ENCODE measurements at regions not wholly inside any gene's neighbourhood (a gene's known extent, or its start where the extent isn't known, plus 50 kb on each side); places are given as distances from the start of the nearest gene placed in this dataset.

DNA sequence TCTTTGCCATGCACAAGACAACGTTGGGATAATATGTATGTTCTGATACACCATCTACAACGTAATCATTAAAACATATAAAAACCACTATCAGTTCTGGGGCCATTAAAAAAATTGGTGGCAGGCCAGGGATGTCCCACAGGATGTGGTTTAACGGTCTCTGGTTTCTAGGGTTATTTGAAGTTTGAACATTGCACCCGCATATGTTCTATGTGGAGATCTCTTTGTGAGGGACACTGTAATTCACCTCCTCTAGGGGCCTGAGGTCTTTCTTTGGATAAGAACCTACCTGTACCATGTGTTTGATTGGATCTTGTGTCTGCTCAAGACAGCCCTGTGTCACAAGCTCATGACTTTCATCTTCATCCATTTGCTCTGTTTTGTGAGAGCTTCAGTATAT, 73.2 kb downstream of the GGTLC2 start:
- CTCF ChIA-PET, result interaction anchor here (0.9 to 2.0 kb wide), 6 partner anchors 8 to 166 kb away, joined by 3 to 6 read pairs (median 4); no protein-coding TSS in a partner anchor
- Histone ChIP-seq H3K27ac (ENCODE audit: extremely low read depth, low read depth, low read length) (no peak overlapping the region), H3K4me1 (ENCODE audit: control insufficient read depth, insufficient read depth, low read length) (no peaks in the 10 kb centered on the region), H3K9me3 (ENCODE audit: control insufficient read depth, insufficient read depth, low read depth, low read length) (no peaks in the 10 kb centered on the region), H3K4me3 (ENCODE audit: low read depth, low read length) (no peak overlapping the region), H3K36me3 (ENCODE audit: control insufficient read depth in 2 of 2, insufficient read depth in 1 of 2, low read length in 2 of 2) (no peaks in the 10 kb centered on the region)
- POLR2A ChIA-PET, result no interaction called here
- TF ChIP-seq ZBTB17 (tag by site-specific recombination; IDR thresholded peaks at IDR 0.05) (no peak), ZNF792 (tag by site-specific recombination; IDR thresholded peaks at IDR 0.05) (no peak), ZNF707 (tag by site-specific recombination; IDR thresholded peaks at IDR 0.05) (no peak), ZNF518A (tag by site-specific recombination; conservative IDR thresholded peaks at IDR 0.05; ENCODE audit: low read depth) (no peak), SP2 (tag by site-specific recombination; IDR thresholded peaks at IDR 0.05) (no peak), TSHZ1 (tag by site-specific recombination; IDR thresholded peaks at IDR 0.05; ENCODE audit: borderline replicate concordance) (no peak), KLF17 (tag by site-specific recombination; IDR thresholded peaks at IDR 0.05) (no peak), ZNF514 (tag by site-specific recombination; IDR thresholded peaks at IDR 0.05) (no peak), HOXA7 (CRISPR knock-in tag; IDR thresholded peaks at IDR 0.05; ENCODE audit: borderline replicate concordance) (no peak)
- TF ChIP-seq, protein P1, sequence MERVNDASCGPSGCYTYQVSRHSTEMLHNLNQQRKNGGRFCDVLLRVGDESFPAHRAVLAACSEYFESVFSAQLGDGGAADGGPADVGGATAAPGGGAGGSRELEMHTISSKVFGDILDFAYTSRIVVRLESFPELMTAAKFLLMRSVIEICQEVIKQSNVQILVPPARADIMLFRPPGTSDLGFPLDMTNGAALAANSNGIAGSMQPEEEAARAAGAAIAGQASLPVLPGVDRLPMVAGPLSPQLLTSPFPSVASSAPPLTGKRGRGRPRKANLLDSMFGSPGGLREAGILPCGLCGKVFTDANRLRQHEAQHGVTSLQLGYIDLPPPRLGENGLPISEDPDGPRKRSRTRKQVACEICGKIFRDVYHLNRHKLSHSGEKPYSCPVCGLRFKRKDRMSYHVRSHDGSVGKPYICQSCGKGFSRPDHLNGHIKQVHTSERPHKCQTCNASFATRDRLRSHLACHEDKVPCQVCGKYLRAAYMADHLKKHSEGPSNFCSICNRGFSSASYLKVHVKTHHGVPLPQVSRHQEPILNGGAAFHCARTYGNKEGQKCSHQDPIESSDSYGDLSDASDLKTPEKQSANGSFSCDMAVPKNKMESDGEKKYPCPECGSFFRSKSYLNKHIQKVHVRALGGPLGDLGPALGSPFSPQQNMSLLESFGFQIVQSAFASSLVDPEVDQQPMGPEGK (tag by site-specific recombination; IDR thresholded peaks at IDR 0.05), result no peak
- TF ChIP-seq, protein P2, sequence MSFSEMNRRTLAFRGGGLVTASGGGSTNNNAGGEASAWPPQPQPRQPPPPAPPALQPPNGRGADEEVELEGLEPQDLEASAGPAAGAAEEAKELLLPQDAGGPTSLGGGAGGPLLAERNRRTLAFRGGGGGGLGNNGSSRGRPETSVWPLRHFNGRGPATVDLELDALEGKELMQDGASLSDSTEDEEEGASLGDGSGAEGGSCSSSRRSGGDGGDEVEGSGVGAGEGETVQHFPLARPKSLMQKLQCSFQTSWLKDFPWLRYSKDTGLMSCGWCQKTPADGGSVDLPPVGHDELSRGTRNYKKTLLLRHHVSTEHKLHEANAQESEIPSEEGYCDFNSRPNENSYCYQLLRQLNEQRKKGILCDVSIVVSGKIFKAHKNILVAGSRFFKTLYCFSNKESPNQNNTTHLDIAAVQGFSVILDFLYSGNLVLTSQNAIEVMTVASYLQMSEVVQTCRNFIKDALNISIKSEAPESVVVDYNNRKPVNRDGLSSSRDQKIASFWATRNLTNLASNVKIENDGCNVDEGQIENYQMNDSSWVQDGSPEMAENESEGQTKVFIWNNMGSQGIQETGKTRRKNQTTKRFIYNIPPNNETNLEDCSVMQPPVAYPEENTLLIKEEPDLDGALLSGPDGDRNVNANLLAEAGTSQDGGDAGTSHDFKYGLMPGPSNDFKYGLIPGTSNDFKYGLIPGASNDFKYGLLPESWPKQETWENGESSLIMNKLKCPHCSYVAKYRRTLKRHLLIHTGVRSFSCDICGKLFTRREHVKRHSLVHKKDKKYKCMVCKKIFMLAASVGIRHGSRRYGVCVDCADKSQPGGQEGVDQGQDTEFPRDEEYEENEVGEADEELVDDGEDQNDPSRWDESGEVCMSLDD (tag by site-specific recombination; IDR thresholded peaks at IDR 0.05), result no peak

Data from HEK293 (cell line).